Ascending aorta (tissue), 2 donors: ENCODE measurements at regions not wholly inside any gene's neighbourhood (a gene's known extent, or its start where the extent isn't known, plus 50 kb on each side); places are given as distances from the start of the nearest gene placed in this dataset.

Experiments used
- DNase-seq, 2 donors: peaks; one replicate each; pipeline ENCODE4 v3.0.0-alpha.2; 2019; ENCODE audit warnings: low spot score in 2 of 2
- H3K27ac ChIP-seq, 2 donors: fragments of 200-600 bp; sonication (generic); one replicate each; pipeline ENCODE4 v1.5.1; 2016 to 2017; ENCODE audit warnings: mild to moderate bottlenecking in 1 of 2
- H3K27me3 ChIP-seq: fragments of 200-600 bp; sonication (generic); one replicate; pipeline ENCODE4 v1.5.1; 2017
- H3K36me3 ChIP-seq, 2 donors: fragments of 200-600 bp; sonication (generic); one replicate each; pipeline ENCODE4 v1.5.1; 2016
- H3K4me1 ChIP-seq, 2 donors: fragments of 200-600 bp; sonication (generic); one replicate each; pipeline ENCODE4 v1.5.1; 2016 to 2017; ENCODE audit warnings: mild to moderate bottlenecking in 1 of 2
- H3K4me3 ChIP-seq, 2 donors: fragments of 200-600 bp; sonication (generic); one replicate each; pipeline ENCODE4 v1.5.1; 2016 to 2017; ENCODE audit warnings: mild to moderate bottlenecking in 1 of 2
- H3K9me3 ChIP-seq, 2 donors: fragments of 200-600 bp; sonication (generic); one replicate each; pipeline ENCODE4 v1.5.1; 2016
- intact Hi-C: fragments of 100-400 bp; cut with DNase I; formaldehyde crosslinking; loops from one replicate; pipeline ENCODE4 v1.15.1; 2023
- TF ChIP-seq, protein P1 (sequence below), 3 experiments: fragments of 200-600 bp in 2 of 3; fragments of 450-650 bp in 1 of 3; sonication (generic) in 2 of 3; IDR thresholded peaks; one replicate each; pipeline ENCODE4 v1.5.1; 2016 to 2019; ENCODE audit warnings: antibody characterized with exemption in 3 of 3, mild to moderate bottlenecking in 1 of 3, moderate library complexity in 1 of 3

- DNase-seq: no peak
- TF ChIP-seq, protein P1, sequence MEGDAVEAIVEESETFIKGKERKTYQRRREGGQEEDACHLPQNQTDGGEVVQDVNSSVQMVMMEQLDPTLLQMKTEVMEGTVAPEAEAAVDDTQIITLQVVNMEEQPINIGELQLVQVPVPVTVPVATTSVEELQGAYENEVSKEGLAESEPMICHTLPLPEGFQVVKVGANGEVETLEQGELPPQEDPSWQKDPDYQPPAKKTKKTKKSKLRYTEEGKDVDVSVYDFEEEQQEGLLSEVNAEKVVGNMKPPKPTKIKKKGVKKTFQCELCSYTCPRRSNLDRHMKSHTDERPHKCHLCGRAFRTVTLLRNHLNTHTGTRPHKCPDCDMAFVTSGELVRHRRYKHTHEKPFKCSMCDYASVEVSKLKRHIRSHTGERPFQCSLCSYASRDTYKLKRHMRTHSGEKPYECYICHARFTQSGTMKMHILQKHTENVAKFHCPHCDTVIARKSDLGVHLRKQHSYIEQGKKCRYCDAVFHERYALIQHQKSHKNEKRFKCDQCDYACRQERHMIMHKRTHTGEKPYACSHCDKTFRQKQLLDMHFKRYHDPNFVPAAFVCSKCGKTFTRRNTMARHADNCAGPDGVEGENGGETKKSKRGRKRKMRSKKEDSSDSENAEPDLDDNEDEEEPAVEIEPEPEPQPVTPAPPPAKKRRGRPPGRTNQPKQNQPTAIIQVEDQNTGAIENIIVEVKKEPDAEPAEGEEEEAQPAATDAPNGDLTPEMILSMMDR (IDR thresholded peaks at IDR 0.05): no peak
- no peaks in the 10 kb centered on the region for H3K9me3 ChIP-seq
- no peaks in the 10 kb centered on the region for H3K36me3 ChIP-seq
- H3K27ac ChIP-seq: no peak overlapping the region
- intact Hi-C loops: loop anchor here (5.0 to 10.0 kb wide), 3 partner anchors 51 to 667 kb away; partner anchors contain the start of gene TBX3
- no peak overlapping the region for H3K4me3 ChIP-seq
- no peaks in the 10 kb centered on the region for H3K4me1 ChIP-seq
- no peaks in the 10 kb centered on the region for H3K27me3 ChIP-seq
These were observed 667.6 kb upstream of the TBX3 start for GRCh38 chr12:115351514-115352077.

- no peaks in the 10 kb centered on the region for H3K27me3 ChIP-seq
- TF ChIP-seq, protein P1 (IDR thresholded peaks at IDR 0.05): no peak
- intact Hi-C loops: loop anchor here (5.0 to 10.0 kb wide), 3 partner anchors 53 to 665 kb away; partner anchors contain the start of gene TBX3
- H3K9me3 ChIP-seq: no peaks in the 10 kb centered on the region
- no peak overlapping the region for H3K27ac ChIP-seq
- no peak overlapping the region for H3K4me3 ChIP-seq
- no peak for DNase-seq
- H3K4me1 ChIP-seq: no peaks in the 10 kb centered on the region
- no peaks in the 10 kb centered on the region for H3K36me3 ChIP-seq
These were observed 665.7 kb upstream of the TBX3 start for GRCh38 chr12:115349711-115350110.

- H3K36me3 ChIP-seq: no peaks in the 10 kb centered on the region
- intact Hi-C loops: no loop called here
- H3K4me3 ChIP-seq: no peak overlapping the region
- no peak for DNase-seq
- no peaks in the 10 kb centered on the region for H3K9me3 ChIP-seq
- H3K27ac ChIP-seq: no peak overlapping the region
- no peaks in the 10 kb centered on the region for H3K27me3 ChIP-seq
- H3K4me1 ChIP-seq: no peaks in the 10 kb centered on the region
- TF ChIP-seq, protein P1 (IDR thresholded peaks at IDR 0.05): no peak
These were observed 664.3 kb upstream of the TBX3 start for GRCh38 chr12:115348301-115348700.

- Histone ChIP-seq H3K36me3 (no peaks in the 10 kb centered on the region), H3K4me1 (no peaks in the 10 kb centered on the region), H3K4me3 (no peak overlapping the region), H3K27me3 (no peaks in the 10 kb centered on the region), H3K9me3 (no peaks in the 10 kb centered on the region), H3K27ac (no peak overlapping the region)
- intact Hi-C loops: no loop called here
- TF ChIP-seq, protein P1 (IDR thresholded peaks at IDR 0.05): no peak
- no peak for DNase-seq
These were observed 659.6 kb upstream of the TBX3 start for GRCh38 chr12:115343601-115344000.

- Histone ChIP-seq H3K4me3 (no peak overlapping the region), H3K9me3 (no peaks in the 10 kb centered on the region), H3K27ac (no peak overlapping the region), H3K36me3 (no peaks in the 10 kb centered on the region), H3K4me1 (no peaks in the 10 kb centered on the region), H3K27me3 (no peaks in the 10 kb centered on the region)
- intact Hi-C loops: no loop called here
- TF ChIP-seq, protein P1 (IDR thresholded peaks at IDR 0.05): no peak
- DNase-seq: no peak
These were observed 659.0 kb upstream of the TBX3 start for GRCh38 chr12:115343008-115343407.

GRCh38 chr12:115341442-115341841, 657.5 kb upstream of the TBX3 start:
- peak; percentile 50 to 93 for DNase-seq
- Histone ChIP-seq H3K27ac (peak overlapping the region; percentile 41 to 51), H3K4me3 (no peak overlapping the region), H3K9me3 (no peaks in the 10 kb centered on the region), H3K27me3 (no peaks in the 10 kb centered on the region), H3K4me1 (peaks cover 0 to 5% of the 10 kb centered on the region in 2 donors), H3K36me3 (no peaks in the 10 kb centered on the region)
- TF ChIP-seq, protein P1 (IDR thresholded peaks at IDR 0.05): no peak
- intact Hi-C loops: no loop called here
